ENCODE measurements at regions not wholly inside any gene's neighbourhood (a gene's known extent, or its start where the extent isn't known, plus 50 kb on each side); places are given as distances from the start of the nearest gene placed in this dataset.

GRCh38 chr2:173656086-173656485 lies 301.4 kb downstream of the CDCA7 start:
- no peaks in the 10 kb centered on the region for H3K36me3 ChIP-seq
- no peak for ATAC-seq
- 0 to 100% methylated on average over 1 of the region's 1 CpG for WGBS, 2 donors (ENCODE audit: low coverage in 1 of 2)
- no peak overlapping the region for H3K27ac ChIP-seq
- TF ChIP-seq POLR2AphosphoS5 (IDR thresholded peaks at IDR 0.05): no peak
- TF ChIP-seq CTCF (IDR thresholded peaks at IDR 0.05): no peak
- no peak for TF ChIP-seq POLR2A (IDR thresholded peaks at IDR 0.05)
- no peak for TF ChIP-seq EP300 (IDR thresholded peaks at IDR 0.05)
- H3K27me3 ChIP-seq: no peaks in the 10 kb centered on the region
- H3K9me3 ChIP-seq: no peaks in the 10 kb centered on the region
- peaks cover 0 to 6% (median 0%) of the 10 kb centered on the region in 3 donors for H3K4me1 ChIP-seq
- H3K4me3 ChIP-seq: no peak overlapping the region

GRCh38 chr2:173657996-173658717 lies 303.5 kb downstream of the CDCA7 start:
- no peak for ATAC-seq
- no peaks in the 10 kb centered on the region for H3K36me3 ChIP-seq
- no peaks in the 10 kb centered on the region for H3K27me3 ChIP-seq
- H3K4me3 ChIP-seq: no peak overlapping the region
- peaks cover 0 to under 1% (median 0%) of the 10 kb centered on the region in 3 donors for H3K4me1 ChIP-seq
- TF ChIP-seq POLR2AphosphoS5 (IDR thresholded peaks at IDR 0.05) (no peak), EP300 (IDR thresholded peaks at IDR 0.05) (no peak)
- H3K9me3 ChIP-seq: no peaks in the 10 kb centered on the region
- H3K27ac ChIP-seq: no peak overlapping the region
- WGBS, 2 donors (ENCODE audit: low coverage in 1 of 2): 43 to 62% methylated on average over 3 to 10 of the region's 10 CpGs

GRCh38 chr2:173658946-173659371 lies 304.3 kb downstream of the CDCA7 start:
- H3K4me3 ChIP-seq: no peak overlapping the region
- H3K27me3 ChIP-seq: no peaks in the 10 kb centered on the region
- no peaks in the 10 kb centered on the region for H3K36me3 ChIP-seq
- H3K9me3 ChIP-seq: no peaks in the 10 kb centered on the region
- no peaks in the 10 kb centered on the region for H3K4me1 ChIP-seq
- 30 to 52% methylated on average over 2 of the region's 2 CpGs for WGBS, 2 donors (ENCODE audit: low coverage in 1 of 2)
- no peak overlapping the region for H3K27ac ChIP-seq
- TF ChIP-seq POLR2A (IDR thresholded peaks at IDR 0.05) (no peak), POLR2AphosphoS5 (IDR thresholded peaks at IDR 0.05) (no peak), CTCF (IDR thresholded peaks at IDR 0.05) (no peak), EP300 (IDR thresholded peaks at IDR 0.05) (no peak)
- no peak for ATAC-seq

- H3K27ac ChIP-seq: no peak overlapping the region
- TF ChIP-seq CTCF (IDR thresholded peaks at IDR 0.05): no peak
- no peak for TF ChIP-seq POLR2AphosphoS5 (IDR thresholded peaks at IDR 0.05)
- no peak for TF ChIP-seq EP300 (IDR thresholded peaks at IDR 0.05)
- no peak for TF ChIP-seq POLR2A (IDR thresholded peaks at IDR 0.05)
- ATAC-seq: no peak
- H3K4me3 ChIP-seq: no peak overlapping the region
- H3K36me3 ChIP-seq: no peaks in the 10 kb centered on the region
- H3K27me3 ChIP-seq: no peaks in the 10 kb centered on the region
- WGBS, 2 donors (ENCODE audit: low coverage in 1 of 2): 86 to 89% methylated on average over 6 to 8 of the region's 8 CpGs
- H3K9me3 ChIP-seq: no peaks in the 10 kb centered on the region
- no peaks in the 10 kb centered on the region for H3K4me1 ChIP-seq
Measured at GRCh38 chr2:173659509-173659908, 304.8 kb downstream of the CDCA7 start.

GRCh38 chr2:173661586-173661985 lies 303.6 kb downstream of the SP3 start:
- ATAC-seq: no peak
- TF ChIP-seq POLR2AphosphoS5 (IDR thresholded peaks at IDR 0.05): no peak
- Histone ChIP-seq H3K27me3 (no peaks in the 10 kb centered on the region), H3K36me3 (no peaks in the 10 kb centered on the region), H3K4me3 (no peak overlapping the region), H3K27ac (no peak overlapping the region), H3K4me1 (no peaks in the 10 kb centered on the region), H3K9me3 (no peaks in the 10 kb centered on the region)
- WGBS, 2 donors (ENCODE audit: low coverage in 1 of 2): 96% methylated on average over 2 of the region's 2 CpGs; no CpG with 5 or more reads in 1 of the 2 donors

- no peaks in the 10 kb centered on the region for H3K27me3 ChIP-seq
- H3K36me3 ChIP-seq: no peaks in the 10 kb centered on the region
- H3K9me3 ChIP-seq: no peaks in the 10 kb centered on the region
- H3K27ac ChIP-seq: no peak overlapping the region
- 67 to 70% methylated on average over 1 of the region's 4 CpGs for WGBS, 2 donors (ENCODE audit: low coverage in 1 of 2)
- ATAC-seq: no peak
- TF ChIP-seq POLR2AphosphoS5 (IDR thresholded peaks at IDR 0.05) (no peak), CTCF (IDR thresholded peaks at IDR 0.05) (no peak), EP300 (IDR thresholded peaks at IDR 0.05) (no peak), POLR2A (IDR thresholded peaks at IDR 0.05) (no peak)
- no peak overlapping the region for H3K4me3 ChIP-seq
- H3K4me1 ChIP-seq: no peaks in the 10 kb centered on the region
Measured at GRCh38 chr2:173663353-173663752, 301.8 kb downstream of the SP3 start.

Measured in gastroesophageal sphincter (tissue), 4 donors.